ENCODE measurements at regions not wholly inside any gene's neighbourhood (a gene's known extent, or its start where the extent isn't known, plus 50 kb on each side); places are given as distances from the start of the nearest gene placed in this dataset.
"Not testable (repeated sequence)": the region's sequence is repeated elsewhere in the genome, so short reads cannot be mapped to it uniquely, and the experiment has no call there.

DNA sequence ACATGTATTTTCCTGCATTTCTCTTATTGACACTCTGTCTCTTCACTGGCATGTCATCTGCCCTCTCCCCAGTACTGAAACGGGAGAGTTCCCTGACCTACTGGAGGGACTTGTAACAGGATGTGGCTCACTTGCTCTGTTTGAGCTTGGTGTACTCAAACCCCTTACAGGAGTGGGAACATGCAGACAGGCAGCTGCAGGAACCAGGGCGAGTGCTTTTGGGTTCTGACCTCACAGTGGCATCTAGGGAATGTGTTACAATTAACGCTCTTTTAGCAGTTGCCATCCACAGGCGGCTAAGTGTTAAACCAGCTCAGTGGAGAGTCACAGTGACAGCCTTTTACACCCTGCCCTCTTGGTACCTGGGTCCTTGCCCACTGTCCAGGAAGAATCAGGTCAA lies 300.3 kb upstream of the GRAMD2B start:
- DNase-seq (ENCODE audit: low read depth, low spot score): no peak

DNA sequence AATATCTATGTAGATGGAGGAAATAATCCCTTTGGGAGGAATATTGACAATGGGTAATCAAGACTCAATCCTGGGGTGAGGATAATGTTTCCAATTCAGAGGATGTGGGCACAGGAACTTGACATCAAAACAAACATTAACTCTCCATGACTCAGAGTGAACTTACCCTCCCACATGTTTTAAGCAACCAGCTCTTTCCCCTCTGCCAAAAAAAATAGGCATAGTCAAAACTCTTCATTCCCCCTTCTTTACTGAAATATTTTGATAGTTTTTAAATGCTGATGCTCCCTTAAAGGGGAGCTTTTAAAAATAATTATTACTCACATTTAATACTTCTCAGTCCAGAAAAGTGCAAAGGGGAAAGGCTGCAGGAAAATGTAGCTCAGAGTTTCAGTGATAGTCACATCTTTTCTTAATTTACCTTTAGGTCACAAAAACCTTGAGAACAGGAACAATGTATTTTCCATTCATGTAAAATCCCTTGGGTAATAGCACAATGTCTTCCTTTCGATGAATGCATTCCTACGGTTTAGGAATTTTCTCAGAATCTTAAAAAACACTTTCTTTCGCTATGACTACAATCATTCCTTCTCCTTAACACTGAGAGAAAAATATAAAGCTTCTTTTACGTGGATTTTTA lies 298.4 kb upstream of the GRAMD2B start:
- DNase-seq (ENCODE audit: low read depth, low spot score): peak; percentile 43

DNA sequence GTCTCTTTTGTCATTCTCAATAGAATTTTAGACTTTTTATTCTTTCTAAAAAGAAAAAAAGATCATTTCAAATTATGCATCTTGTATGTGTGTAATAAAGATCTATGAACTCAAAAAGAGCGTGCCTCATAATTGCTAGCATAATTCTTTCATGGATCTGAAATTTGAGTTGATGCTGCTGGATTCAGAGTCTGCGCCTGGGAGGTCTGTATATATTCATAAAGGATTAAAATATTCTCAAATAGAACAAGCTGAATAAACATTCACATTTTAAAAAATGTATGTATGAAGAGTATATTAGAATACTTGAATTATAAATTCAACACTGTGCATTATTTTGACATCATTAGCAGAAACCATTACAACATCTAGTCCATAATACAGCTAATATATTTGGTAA lies 297.8 kb upstream of the GRAMD2B start:
- no peak for DNase-seq (ENCODE audit: low read depth, low spot score)

DNA sequence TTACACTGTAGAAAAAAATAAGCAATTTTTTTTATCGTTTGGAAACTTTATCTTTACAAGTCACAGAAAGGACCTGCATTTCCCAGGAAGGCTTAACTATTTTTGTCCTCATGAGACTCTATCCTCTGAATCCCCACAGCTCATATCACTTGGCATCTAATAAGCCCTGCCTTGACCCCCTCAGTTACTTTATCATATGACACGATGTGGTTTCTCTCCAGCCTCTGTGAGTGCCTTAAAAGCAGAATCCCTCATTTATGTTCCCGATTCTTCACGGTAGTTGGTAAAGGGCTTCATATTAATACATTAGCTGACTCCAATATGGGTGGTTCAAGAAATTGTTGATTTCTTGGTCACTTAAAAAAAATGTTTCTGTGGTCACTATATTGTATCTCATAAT lies 296.6 kb upstream of the GRAMD2B start:
- no peak for DNase-seq (ENCODE audit: low read depth, low spot score)

- not testable (repeated sequence) for DNase-seq (ENCODE audit: low read depth, low spot score)
Observed at GRCh38 chr5:126127371-126127770, 295.8 kb upstream of the GRAMD2B start.

GRCh38 chr5:126129431-126129830 lies 293.8 kb upstream of the GRAMD2B start:
- no peak for DNase-seq (ENCODE audit: low read depth, low spot score)

DNA sequence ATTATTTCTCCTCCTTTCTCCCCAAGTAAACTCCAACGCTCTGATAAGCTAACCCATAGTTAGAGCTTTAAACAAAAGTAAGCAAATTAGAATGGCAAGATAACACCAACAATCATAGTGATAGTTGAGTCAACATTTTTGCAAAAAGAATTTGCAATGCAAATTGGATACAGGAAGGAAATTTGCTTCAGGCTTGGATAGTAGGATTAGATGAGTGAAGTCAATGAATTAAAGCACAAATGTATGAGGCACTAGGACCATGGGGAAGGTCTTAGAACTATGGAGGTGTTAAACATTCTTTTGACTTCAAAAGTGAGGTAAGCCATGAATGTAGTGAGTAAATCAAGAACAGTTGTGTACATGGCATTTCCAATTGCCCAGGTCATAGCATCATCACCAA lies 289.8 kb upstream of the GRAMD2B start:
- DNase-seq (ENCODE audit: low read depth, low spot score): no peak

GRCh38 chr5:126137891-126138280 lies 285.3 kb upstream of the GRAMD2B start:
- DNase-seq (ENCODE audit: low read depth, low spot score): no peak

DNA sequence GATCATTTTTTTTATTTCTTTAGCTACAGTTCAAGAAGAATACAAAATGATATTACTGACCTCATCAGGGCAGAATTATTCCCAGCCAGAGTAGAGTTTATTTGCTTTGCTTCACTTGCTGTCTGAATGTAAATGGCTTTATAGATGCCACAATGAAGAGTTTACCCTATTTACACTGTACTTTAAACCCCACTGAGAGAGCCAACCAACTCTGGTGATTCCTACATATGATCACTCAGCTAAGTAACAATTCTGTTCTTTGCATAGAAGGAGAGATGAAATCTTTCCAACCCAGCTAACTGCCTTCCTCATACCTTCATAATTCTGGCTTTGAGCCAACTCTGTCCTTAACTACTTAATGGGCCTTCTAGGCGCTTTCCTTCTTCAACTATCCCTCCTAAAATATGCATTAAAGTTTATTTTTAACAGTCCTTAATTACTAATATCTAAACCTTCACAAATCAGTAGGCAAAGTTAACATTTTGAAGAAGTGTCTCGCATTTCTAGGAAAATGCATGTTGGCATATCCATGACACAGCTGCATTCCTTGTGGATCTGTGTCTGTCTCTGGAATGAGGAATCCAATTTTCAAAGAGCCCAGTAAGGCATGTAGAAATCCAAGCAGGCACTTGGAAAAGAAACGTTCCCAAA lies 284.8 kb upstream of the GRAMD2B start:
- DNase-seq (ENCODE audit: low read depth, low spot score): no peak

- DNase-seq (ENCODE audit: low read depth, low spot score): no peak
Observed at GRCh38 chr5:126139086-126139485, 284.1 kb upstream of the GRAMD2B start.

DNA sequence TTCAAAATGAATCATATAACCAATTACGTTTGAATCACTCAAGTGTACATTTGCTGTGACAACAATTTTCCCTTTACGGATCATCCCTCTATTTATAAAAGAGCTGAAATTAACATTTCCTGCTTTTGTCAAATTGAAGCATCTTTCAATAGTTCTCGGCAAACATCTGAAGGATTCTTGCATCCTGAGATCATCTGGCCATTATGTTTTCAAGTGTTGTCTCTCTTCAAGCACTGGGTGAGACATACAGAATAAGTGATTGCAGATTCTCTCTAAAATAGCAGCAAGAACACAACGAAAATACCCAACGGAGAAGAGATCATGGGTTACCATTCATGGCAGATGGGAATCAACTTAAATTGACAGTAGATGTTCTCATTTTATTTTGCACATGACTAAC lies 283.4 kb upstream of the GRAMD2B start:
- DNase-seq (ENCODE audit: low read depth, low spot score): no peak

DNA sequence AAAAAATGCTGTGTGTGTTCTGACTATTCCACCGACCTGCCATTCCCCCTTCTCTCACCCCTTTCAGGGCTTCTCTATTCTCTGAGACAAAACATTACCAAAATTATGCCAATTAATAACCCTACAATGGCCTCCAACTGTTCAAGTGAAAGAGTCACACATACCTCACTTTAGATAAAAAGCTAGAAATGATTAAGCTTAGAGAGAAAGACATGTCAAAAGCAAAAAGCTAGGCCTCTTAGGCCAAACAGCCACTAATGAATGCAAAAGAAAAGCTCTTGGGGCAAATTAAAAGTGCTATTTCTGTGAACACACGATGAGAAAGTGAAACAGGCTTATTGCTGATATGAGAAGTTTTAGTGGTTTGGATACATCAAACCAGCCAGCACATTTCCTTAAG lies 279.6 kb upstream of the GRAMD2B start:
- no peak for DNase-seq (ENCODE audit: low read depth, low spot score)

GRCh38 chr5:126150319-126150718 lies 272.9 kb upstream of the GRAMD2B start:
- not testable (repeated sequence) for DNase-seq (ENCODE audit: low read depth, low spot score)

GRCh38 chr5:126155298-126155697 lies 267.9 kb upstream of the GRAMD2B start:
- DNase-seq (ENCODE audit: low read depth, low spot score): not testable (repeated sequence)

- no peak for DNase-seq (ENCODE audit: low read depth, low spot score)
Observed at GRCh38 chr5:126166368-126166767, 256.8 kb upstream of the GRAMD2B start.

DNA sequence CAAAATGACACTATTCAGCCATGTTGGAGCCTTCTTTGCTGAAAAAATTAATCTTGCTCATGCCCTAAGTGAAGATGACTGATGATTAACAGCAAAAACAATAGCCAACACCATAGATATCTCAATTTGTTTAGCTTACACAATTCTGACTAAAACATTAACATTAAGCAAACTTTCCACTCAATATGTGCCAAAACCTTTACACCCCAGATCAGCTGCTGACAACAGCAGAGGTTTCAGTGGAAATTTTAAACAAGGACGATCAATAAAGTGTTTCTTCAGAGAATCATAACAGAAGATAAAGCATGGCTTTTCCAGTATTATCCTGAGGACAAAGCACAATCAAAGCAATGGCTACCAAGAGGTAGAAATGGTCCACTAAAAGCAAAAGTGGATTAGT lies 254.4 kb upstream of the GRAMD2B start:
- DNase-seq (ENCODE audit: low read depth, low spot score): no peak

- no peak for DNase-seq (ENCODE audit: low read depth, low spot score)
Observed at GRCh38 chr5:126171916-126172315, 251.3 kb upstream of the GRAMD2B start.

DNA sequence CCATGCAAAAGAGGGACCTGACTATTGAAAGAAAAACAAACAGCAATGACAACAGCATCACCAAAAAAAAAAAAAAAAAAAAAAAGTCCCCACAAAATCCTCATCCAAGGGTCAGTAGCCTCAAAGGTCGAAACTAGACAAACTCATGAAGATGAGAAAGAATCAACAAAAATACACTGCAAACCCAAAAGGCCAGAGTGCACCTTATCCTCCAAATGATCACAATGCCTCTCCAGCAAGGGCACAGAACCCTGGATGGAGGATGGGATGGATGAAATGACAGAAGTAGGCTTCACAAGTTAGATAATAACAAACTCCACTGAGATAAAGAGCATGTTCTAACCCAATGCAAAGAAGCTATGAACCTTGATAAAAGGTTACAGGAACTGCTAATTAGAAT lies 250.4 kb upstream of the GRAMD2B start:
- no peak for DNase-seq (ENCODE audit: low read depth, low spot score)

- DNase-seq (ENCODE audit: low read depth, low spot score): no peak
Observed at GRCh38 chr5:126178521-126178920, 244.7 kb upstream of the GRAMD2B start.

- DNase-seq (ENCODE audit: low read depth, low spot score): no peak
Observed at GRCh38 chr5:126182971-126183695, 240.1 kb upstream of the GRAMD2B start.

DNA sequence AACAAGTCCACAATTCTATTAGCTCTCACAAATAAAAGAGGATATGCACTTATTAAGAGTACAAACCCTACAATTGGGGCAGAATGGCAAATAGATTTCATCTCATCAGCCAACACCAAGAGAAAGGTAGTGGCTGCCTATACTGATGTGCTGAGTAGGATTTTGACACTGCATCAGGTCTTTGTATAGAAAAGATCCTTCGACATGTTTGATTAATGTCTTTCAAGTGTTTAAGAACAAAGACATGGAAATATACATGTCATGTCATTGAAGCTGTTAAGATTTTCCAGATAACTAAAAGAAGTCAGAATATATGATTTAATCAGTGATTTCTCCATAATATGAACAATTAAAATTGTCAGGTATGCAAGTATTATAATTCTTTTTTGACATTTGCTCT lies 238.7 kb upstream of the GRAMD2B start:
- DNase-seq (ENCODE audit: low read depth, low spot score): no peak

DNA sequence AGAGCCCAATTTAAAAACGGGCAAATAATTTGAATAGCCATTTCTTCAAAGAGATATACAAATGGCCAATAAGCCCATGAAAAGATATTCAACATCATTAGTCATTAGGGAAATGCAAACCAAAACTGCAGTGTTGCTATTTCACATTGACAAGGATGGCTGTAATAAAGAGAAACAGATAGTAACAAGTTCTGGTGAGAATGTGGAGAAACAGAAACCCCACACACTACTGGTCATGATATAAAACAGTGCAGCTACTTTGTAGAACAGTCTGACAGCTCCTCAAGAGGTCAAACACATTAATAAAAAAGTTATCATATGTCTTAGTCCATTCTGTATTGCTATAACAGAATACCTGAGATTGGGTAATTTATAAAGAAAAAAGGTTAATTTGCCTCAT lies 237.0 kb upstream of the GRAMD2B start:
- no peak for DNase-seq (ENCODE audit: low read depth, low spot score)

GRCh38 chr5:126188804-126189203 lies 234.4 kb upstream of the GRAMD2B start:
- no peak for DNase-seq (ENCODE audit: low read depth, low spot score)

All from brain pericyte (primary cell).